Choroid plexus epithelial cell (primary cell): ENCODE measurements at regions not wholly inside any gene's neighbourhood (a gene's known extent, or its start where the extent isn't known, plus 50 kb on each side); places are given as distances from the start of the nearest gene placed in this dataset.

Experiments used
- DNase-seq: peaks from one replicate; pipeline ENCODE4 v3.0.0-alpha.2; 2010; ENCODE audit warnings: low read depth
- H3K4me3 ChIP-seq: 2 replicates; pipeline ENCODE4 v1.5.1; 2011; ENCODE audit warnings: low read depth, mild to moderate bottlenecking, control low read depth, low read length, moderate library complexity
- TF ChIP-seq, protein P1 (sequence below): conservative IDR thresholded peaks from 2 replicates; pipeline ENCODE4 v1.5.1; 2011; ENCODE audit warnings: low read depth, mild to moderate bottlenecking, control low read depth, inconsistent platforms, low read length, moderate library complexity

DNA sequence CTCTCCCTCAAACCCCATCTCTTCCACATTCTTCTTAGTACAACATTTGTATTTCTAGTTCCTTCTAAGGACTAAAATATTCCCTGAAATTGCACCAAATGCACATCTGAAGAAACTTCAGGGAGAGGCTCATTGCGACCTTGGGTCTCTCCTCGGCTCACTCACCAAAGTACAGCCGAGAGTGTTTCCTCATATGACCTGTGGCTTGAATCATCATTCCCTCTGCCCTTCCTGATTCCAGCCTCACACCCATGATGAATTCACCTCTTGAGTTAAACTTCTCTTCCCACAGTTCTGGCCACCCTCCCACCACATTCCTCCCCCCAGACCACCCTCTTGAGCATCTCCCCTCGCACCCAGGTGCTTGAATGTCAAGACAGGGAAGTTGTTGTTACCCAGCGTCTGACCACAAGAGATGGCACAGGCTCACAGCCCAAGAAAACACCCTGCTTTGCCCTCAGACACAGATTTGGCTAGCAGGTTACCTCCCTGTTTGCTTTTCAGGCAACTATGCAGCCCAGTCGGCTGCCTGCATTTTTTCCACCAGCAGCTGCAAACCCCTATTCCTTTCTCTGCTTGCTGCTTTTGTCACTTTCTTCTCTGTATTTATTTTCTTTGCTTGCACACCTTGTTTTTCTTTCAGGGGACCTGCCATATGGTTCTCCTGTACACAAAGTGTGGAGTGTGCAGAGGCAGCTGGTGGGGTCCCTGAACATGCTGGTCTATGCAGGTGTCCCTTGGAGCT lies 214.8 kb downstream of the SPATA18 start:
- H3K4me3 ChIP-seq: no peak overlapping the region
- TF ChIP-seq, protein P1, sequence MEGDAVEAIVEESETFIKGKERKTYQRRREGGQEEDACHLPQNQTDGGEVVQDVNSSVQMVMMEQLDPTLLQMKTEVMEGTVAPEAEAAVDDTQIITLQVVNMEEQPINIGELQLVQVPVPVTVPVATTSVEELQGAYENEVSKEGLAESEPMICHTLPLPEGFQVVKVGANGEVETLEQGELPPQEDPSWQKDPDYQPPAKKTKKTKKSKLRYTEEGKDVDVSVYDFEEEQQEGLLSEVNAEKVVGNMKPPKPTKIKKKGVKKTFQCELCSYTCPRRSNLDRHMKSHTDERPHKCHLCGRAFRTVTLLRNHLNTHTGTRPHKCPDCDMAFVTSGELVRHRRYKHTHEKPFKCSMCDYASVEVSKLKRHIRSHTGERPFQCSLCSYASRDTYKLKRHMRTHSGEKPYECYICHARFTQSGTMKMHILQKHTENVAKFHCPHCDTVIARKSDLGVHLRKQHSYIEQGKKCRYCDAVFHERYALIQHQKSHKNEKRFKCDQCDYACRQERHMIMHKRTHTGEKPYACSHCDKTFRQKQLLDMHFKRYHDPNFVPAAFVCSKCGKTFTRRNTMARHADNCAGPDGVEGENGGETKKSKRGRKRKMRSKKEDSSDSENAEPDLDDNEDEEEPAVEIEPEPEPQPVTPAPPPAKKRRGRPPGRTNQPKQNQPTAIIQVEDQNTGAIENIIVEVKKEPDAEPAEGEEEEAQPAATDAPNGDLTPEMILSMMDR: no peak
- no peak for DNase-seq

DNA sequence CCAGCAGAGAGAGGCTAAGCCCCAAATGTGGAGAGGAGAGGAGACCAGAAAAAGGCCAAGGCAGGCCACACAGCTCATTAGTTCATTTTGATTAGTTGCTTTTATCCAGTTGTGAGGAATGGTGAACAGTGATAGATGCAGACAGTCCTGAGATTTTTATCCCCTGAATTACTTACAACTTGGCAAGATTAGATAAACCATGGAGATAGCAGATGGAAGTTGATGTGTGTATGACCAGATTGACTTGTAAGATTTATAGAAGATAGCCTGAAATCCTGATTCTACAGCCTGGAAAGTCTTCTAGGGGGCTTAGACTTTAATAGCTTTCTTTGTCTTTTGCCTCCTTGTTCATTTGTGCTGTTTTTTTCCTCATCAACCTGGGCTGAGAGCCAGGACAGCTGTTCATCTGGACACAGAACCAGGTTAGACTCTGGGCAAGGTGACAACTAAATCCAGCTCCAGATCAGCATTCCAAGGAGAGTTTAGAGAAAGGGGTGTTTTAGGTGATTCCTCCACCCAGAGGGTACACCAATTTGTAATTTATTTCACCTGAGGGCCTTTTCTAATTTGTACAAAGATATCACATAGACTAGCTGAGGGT lies 215.5 kb downstream of the SPATA18 start:
- no peak overlapping the region for H3K4me3 ChIP-seq
- no peak for DNase-seq
- TF ChIP-seq, protein P1: no peak

DNA sequence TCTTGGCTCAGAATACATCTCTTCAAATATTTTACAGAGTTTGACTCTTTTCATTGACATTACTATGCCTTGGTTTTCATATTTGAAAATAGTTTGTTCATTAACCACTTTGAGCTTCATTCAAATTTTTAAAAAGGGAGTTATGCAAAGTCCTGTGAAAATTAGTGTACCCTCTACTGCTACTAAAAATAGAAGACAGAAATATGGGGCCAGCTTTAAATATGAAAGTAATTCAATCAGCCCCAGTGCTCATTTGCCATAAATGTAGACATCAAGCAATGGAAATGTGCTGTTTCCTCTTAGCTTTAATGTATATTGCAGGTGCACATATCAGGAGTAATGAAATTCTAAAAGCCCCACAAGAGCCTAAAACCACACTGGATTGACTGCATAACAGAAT lies 218.7 kb downstream of the SPATA18 start:
- H3K4me3 ChIP-seq: no peak overlapping the region
- DNase-seq: no peak
- TF ChIP-seq, protein P1: no peak

DNA sequence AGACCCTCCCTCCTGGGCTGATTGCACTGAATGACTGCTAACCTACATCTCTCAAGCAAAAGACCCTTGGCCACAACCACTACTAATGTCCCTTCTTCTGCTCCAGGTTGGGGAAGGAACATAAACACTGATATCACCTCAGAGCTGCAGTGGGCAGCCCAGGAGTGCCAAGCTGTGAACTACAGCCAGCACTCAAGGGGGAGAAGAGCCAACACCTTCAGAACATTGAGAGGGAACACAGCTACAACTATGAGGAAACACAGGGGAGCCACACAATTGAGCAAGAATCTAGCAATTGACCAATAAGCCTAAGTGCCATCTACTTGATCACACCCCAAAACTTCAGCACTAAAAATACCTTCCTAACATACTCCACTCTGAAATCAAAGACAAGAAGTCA lies 222.8 kb downstream of the SPATA18 start:
- H3K4me3 ChIP-seq: no peak overlapping the region
- no peak for DNase-seq
- TF ChIP-seq, protein P1: no peak

DNA sequence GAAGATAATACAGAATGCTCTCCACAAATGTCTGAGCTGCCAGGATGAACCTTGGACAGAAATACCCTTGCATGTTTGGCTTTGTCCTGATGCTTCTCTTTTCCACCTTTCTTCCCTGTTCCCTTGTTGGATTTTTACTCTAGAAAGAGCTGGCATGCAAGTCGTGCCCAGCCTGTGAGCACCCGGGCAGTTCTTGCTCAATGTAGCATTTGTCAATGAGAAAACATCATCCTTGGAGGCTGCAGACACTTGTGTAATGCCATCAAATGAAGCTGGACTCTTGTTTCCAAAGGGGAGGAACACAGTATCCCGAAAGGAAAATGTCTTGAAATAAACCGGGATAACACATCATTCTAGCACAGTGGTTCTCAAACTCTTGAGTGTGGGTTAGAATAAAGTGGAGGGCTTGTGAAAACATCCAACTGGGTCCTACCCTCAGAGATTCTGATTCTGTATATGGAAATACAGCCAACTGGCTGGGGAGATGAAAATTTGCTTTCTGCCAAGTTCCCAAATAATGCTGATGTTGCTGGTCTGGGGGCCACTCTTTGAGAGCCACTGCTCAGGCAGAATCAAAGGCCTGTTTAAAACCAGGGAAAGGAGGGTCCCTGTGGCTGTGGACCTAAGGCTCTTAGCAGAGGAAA lies 237.2 kb downstream of the SPATA18 start:
- DNase-seq: no peak
- TF ChIP-seq, protein P1: no peak

DNA sequence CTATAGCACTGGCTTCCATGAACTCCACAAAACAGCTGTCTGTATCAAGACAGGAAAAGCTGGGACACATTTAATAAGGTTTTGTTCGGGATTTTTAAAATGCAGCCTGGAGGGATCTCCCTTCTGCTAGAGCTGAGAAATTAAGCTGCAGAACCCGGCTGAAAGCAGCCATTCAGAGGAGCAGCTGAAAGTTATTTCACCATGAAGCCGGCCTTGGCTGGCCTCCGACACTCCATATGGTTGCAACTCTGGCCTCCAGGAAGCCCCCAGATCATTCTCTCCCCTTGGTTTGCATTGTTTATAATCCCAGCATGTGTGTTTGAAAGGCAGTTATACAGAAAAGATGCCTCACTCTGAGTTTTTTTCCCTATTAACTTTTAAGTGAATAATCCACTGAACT lies 239.4 kb downstream of the SPATA18 start:
- no peak overlapping the region for H3K4me3 ChIP-seq
- TF ChIP-seq, protein P1: no peak
- DNase-seq: no peak

More for the DNA sequence above, 237.2 kb downstream of the SPATA18 start:
- no peak overlapping the region for H3K4me3 ChIP-seq

DNA sequence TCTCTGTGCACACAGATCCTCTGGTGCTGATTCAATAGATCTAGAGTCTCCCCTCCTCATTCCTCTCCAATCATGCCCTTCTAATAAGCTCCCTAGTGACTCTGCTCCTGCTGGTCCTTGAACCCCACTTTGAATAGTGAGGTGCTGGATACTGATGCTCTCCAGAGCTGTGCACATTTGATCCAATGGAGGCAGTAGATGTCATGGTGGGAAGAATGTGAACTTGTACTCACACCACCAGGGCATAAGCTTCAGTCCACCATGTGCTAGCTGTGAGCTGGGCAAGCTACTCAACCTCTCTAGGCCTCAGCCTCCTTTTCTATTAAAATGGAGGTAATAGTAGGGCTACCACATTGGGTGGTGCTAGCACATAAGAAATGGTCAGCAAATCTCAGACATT lies 241.1 kb downstream of the SPATA18 start:
- DNase-seq: no peak
- TF ChIP-seq, protein P1: no peak
- H3K4me3 ChIP-seq: no peak overlapping the region
